HEK293T (cell line): ENCODE measurements at regions not wholly inside any gene's neighbourhood (a gene's known extent, or its start where the extent isn't known, plus 50 kb on each side); places are given as distances from the start of the nearest gene placed in this dataset.

Experiments used
- BHLHE40 ChIP-seq: fragments of 450-650 bp; IDR thresholded peaks from 2 replicates; pipeline ENCODE4 v1.6.1; 2016; ENCODE audit warnings: mild to moderate bottlenecking, moderate library complexity, borderline replicate concordance
- FOXM1 ChIP-seq: fragments of 450-650 bp; IDR thresholded peaks from 2 replicates; pipeline ENCODE4 v1.6.1; 2017; ENCODE audit warnings: mild to moderate bottlenecking, borderline replicate concordance
- HDGF ChIP-seq: fragments of 450-650 bp; IDR thresholded peaks from 2 replicates; pipeline ENCODE4 v1.6.1; 2017; ENCODE audit warnings: antibody characterized with exemption, borderline replicate concordance
- NFRKB ChIP-seq: fragments of 450-650 bp; IDR thresholded peaks from 2 replicates; pipeline ENCODE4 v1.6.1; 2016; ENCODE audit warnings: mild to moderate bottlenecking, moderate library complexity
- SUZ12 ChIP-seq: fragments of 450-650 bp; IDR thresholded peaks from 2 replicates; pipeline ENCODE4 v1.6.1; 2016; ENCODE audit warnings: mild to moderate bottlenecking
- TARDBP ChIP-seq: fragments of 450-650 bp; IDR thresholded peaks from 2 replicates; pipeline ENCODE4 v1.6.1; 2016

- TF ChIP-seq SUZ12 (no peak), HDGF (no peak), TARDBP (no peak), FOXM1 (no peak), BHLHE40 (no peak), NFRKB (no peak)
Observed at GRCh38 chr5:165277661-165278060, 1772.2 kb downstream of the MAT2B start.
